Stimulated activated CD4-positive, alpha-beta T cell treated with anti-CD3 and anti-CD28 coated beads, Interleukin-12 subunit alpha, Interleukin-12 subunit beta, amount 100 ng/mL, for 24 hours (primary cell): ENCODE measurements at regions not wholly inside any gene's neighbourhood (a gene's known extent, or its start where the extent isn't known, plus 50 kb on each side); places are given as distances from the start of the nearest gene placed in this dataset.

ENCODE experiments used
- DNase-seq, 2 experiments: peaks; one replicate each; pipeline ENCODE4 v3.0.0-alpha.2; 2020; ENCODE audit warnings: low read depth in 2 of 2

- no peak for DNase-seq
Observed at GRCh38 chr19:29372461-29372860, 153.3 kb upstream of the VSTM2B start.

- no peak for DNase-seq
Observed at GRCh38 chr19:29372921-29373797, 152.6 kb upstream of the VSTM2B start.

- no peak for DNase-seq
Observed at GRCh38 chr19:29375429-29376119, 150.2 kb upstream of the VSTM2B start.

GRCh38 chr19:29376855-29377354 lies 148.9 kb upstream of the VSTM2B start:
- no peak for DNase-seq

GRCh38 chr19:29378126-29378525 lies 147.7 kb upstream of the VSTM2B start:
- no peak for DNase-seq

- DNase-seq, result no peak
Observed at GRCh38 chr19:29378543-29379080, 147.2 kb upstream of the VSTM2B start.

GRCh38 chr19:29379257-29380021 lies 146.4 kb upstream of the VSTM2B start:
- no peak for DNase-seq

GRCh38 chr19:29380581-29380980 lies 145.2 kb upstream of the VSTM2B start:
- DNase-seq, result no peak

GRCh38 chr19:29381353-29382203 lies 144.2 kb upstream of the VSTM2B start:
- DNase-seq, result no peak

GRCh38 chr19:29383696-29384095 lies 142.1 kb upstream of the VSTM2B start:
- DNase-seq, result no peak

- DNase-seq, result no peak
Observed at GRCh38 chr19:29384656-29385055, 141.1 kb upstream of the VSTM2B start.

- no peak for DNase-seq
Observed at GRCh38 chr19:29385191-29385795, 140.5 kb upstream of the VSTM2B start.

GRCh38 chr19:29386970-29387369 lies 138.8 kb upstream of the VSTM2B start:
- no peak for DNase-seq

- DNase-seq, result no peak
Observed at GRCh38 chr19:29387586-29387985, 138.2 kb upstream of the VSTM2B start.

GRCh38 chr19:29389495-29389894 lies 136.3 kb upstream of the VSTM2B start:
- no peak for DNase-seq

- no peak for DNase-seq
Observed at GRCh38 chr19:29390742-29391141, 135.1 kb upstream of the VSTM2B start.

- no peak for DNase-seq
Observed at GRCh38 chr19:29393915-29394460, 131.8 kb upstream of the VSTM2B start.

- no peak for DNase-seq
Observed at GRCh38 chr19:29395111-29395733, 130.6 kb upstream of the VSTM2B start.

GRCh38 chr19:29395734-29396414 lies 129.9 kb upstream of the VSTM2B start:
- DNase-seq, result no peak
